Stimulated activated CD8-positive, alpha-beta memory T cell treated with anti-CD3 and anti-CD28 coated beads, Interleukin-7, amount 100 ng/mL, for 1 hour (primary cell): ENCODE measurements at regions not wholly inside any gene's neighbourhood (a gene's known extent, or its start where the extent isn't known, plus 50 kb on each side); places are given as distances from the start of the nearest gene placed in this dataset.
"Not testable (repeated sequence)": the region's sequence is repeated elsewhere in the genome, so short reads cannot be mapped to it uniquely, and the experiment has no call there.

ENCODE experiments used
- DNase-seq, 2 donors: peaks; one replicate each; pipeline ENCODE4 v3.0.0-alpha.2; 2020; ENCODE audit warnings: low read depth in 2 of 2

- no peak for DNase-seq
These were observed 166.9 kb downstream of the C16orf95 start for GRCh38 chr16:87150262-87150661.

- DNase-seq, result no peak
These were observed 166.4 kb downstream of the C16orf95 start for GRCh38 chr16:87150681-87151280.

GRCh38 chr16:87152221-87152755, 164.9 kb downstream of the C16orf95 start:
- DNase-seq, result no peak

- no peak for DNase-seq
These were observed 163.9 kb downstream of the C16orf95 start for GRCh38 chr16:87153326-87153725.

GRCh38 chr16:87155315-87155714, 161.9 kb downstream of the C16orf95 start:
- DNase-seq, result not testable (repeated sequence)

GRCh38 chr16:87156195-87156594, 161.0 kb downstream of the C16orf95 start:
- no peak for DNase-seq

GRCh38 chr16:87160234-87160636, 157.0 kb downstream of the C16orf95 start:
- DNase-seq, result no peak

- DNase-seq, result no peak
These were observed 156.4 kb downstream of the C16orf95 start for GRCh38 chr16:87160701-87161337.

- DNase-seq, result not testable (repeated sequence)
These were observed 155.8 kb downstream of the C16orf95 start for GRCh38 chr16:87161410-87161809.

- no peak for DNase-seq
These were observed 155.1 kb downstream of the C16orf95 start for GRCh38 chr16:87161822-87162676.

GRCh38 chr16:87162799-87163198, 154.4 kb downstream of the C16orf95 start:
- DNase-seq, result not testable (repeated sequence)

- no peak for DNase-seq
These were observed 153.6 kb downstream of the C16orf95 start for GRCh38 chr16:87163637-87164036.

- DNase-seq, result no peak
These were observed 152.0 kb downstream of the C16orf95 start for GRCh38 chr16:87165151-87165550.

GRCh38 chr16:87165885-87166284, 151.3 kb downstream of the C16orf95 start:
- no peak for DNase-seq

GRCh38 chr16:87166321-87166720, 150.9 kb downstream of the C16orf95 start:
- DNase-seq, result no peak

- no peak for DNase-seq
These were observed 150.3 kb downstream of the C16orf95 start for GRCh38 chr16:87166934-87167333.

- no peak for DNase-seq
These were observed 147.6 kb downstream of the C16orf95 start for GRCh38 chr16:87169509-87169995.

- no peak for DNase-seq
These were observed 146.9 kb downstream of the C16orf95 start for GRCh38 chr16:87170310-87170709.

GRCh38 chr16:87171723-87172122, 145.5 kb downstream of the C16orf95 start:
- DNase-seq, result no peak

GRCh38 chr16:87172632-87173031, 144.6 kb downstream of the C16orf95 start:
- DNase-seq, result no peak

- no peak for DNase-seq
These were observed 143.8 kb downstream of the C16orf95 start for GRCh38 chr16:87173294-87173893.

- DNase-seq, result no peak
These were observed 143.1 kb downstream of the C16orf95 start for GRCh38 chr16:87174061-87174460.
